ENCODE measurements at regions not wholly inside any gene's neighbourhood (a gene's known extent, or its start where the extent isn't known, plus 50 kb on each side); places are given as distances from the start of the nearest gene placed in this dataset.

DNA sequence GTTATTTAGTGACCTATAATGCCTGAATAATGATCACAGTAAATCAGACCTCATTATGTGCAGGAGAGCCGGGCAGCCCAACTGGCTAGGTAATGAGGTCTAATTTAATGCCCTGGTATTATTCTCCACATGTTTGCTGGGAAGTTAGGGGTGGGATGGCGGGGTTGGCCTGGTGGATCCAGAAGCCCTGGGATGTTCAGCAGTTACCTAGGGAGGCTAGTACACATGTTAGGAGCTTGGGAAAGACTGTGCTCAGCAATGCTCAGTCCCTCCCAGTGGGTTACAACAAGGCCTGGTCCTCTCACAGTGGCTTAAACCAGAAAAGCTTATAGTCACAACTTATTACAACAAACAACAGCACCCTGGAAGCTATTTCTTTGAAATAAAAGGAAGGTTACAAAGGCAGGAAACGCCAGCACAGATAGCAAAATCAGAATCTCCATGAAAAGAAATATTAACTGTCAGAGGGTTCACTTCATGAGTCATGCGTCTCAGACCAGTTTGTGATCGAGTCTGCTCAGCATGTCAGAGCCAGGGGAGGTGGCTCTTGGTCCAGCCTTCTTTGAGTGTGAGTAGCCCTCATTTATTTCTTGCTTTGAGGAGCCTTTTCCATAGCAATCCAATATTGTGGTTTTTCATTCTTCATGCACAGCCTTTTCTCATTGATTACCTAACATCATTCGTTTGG lies 418.6 kb upstream of the NPVF start:
- ChIA-PET CTCF (no interaction called here), POLR2A (no interaction called here), RAD21 (ENCODE audit: low non-redundant PET in 1 of 2, low total read pairs in 2 of 2, uncharacterized antibody in 2 of 2, unreplicated experiment in 2 of 2) (no interaction called here)
- TF ChIP-seq CEBPB (IDR thresholded peaks at IDR 0.05; ENCODE audit: low read depth) (no peak), POLR2AphosphoS5 (IDR thresholded peaks at IDR 0.05; ENCODE audit: low read depth, low read length) (no peak), EZH2phosphoT487 (IDR thresholded peaks at IDR 0.05; ENCODE audit: borderline replicate concordance) (no peak), ELF1 (IDR thresholded peaks at IDR 0.05; ENCODE audit: borderline replicate concordance, low read depth) (no peak), TCF7L2 (IDR thresholded peaks at IDR 0.05; ENCODE audit: borderline replicate concordance, extremely low read depth, insufficient read depth, insufficient read length) (no peak), EGR1 (IDR thresholded peaks at IDR 0.05; ENCODE audit: low read depth) (no peak), SRF (IDR thresholded peaks at IDR 0.05; ENCODE audit: low read depth) (no peak), FOSL1 (IDR thresholded peaks at IDR 0.05; ENCODE audit: low read depth) (no peak), JUND (IDR thresholded peaks at IDR 0.05) (no peak), SIN3A (IDR thresholded peaks at IDR 0.05; ENCODE audit: low read depth) (no peak), POLR2A (IDR thresholded peaks at IDR 0.05; ENCODE audit: borderline replicate concordance, extremely low read depth, insufficient read depth, insufficient read length) (no peak)
- TF ChIP-seq, protein P1, sequence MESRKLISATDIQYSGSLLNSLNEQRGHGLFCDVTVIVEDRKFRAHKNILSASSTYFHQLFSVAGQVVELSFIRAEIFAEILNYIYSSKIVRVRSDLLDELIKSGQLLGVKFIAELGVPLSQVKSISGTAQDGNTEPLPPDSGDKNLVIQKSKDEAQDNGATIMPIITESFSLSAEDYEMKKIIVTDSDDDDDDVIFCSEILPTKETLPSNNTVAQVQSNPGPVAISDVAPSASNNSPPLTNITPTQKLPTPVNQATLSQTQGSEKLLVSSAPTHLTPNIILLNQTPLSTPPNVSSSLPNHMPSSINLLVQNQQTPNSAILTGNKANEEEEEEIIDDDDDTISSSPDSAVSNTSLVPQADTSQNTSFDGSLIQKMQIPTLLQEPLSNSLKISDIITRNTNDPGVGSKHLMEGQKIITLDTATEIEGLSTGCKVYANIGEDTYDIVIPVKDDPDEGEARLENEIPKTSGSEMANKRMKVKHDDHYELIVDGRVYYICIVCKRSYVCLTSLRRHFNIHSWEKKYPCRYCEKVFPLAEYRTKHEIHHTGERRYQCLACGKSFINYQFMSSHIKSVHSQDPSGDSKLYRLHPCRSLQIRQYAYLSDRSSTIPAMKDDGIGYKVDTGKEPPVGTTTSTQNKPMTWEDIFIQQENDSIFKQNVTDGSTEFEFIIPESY (IDR thresholded peaks at IDR 0.05; ENCODE audit: extremely low read depth, insufficient replicate concordance, low read length) = no peak
- TF ChIP-seq, protein P2, sequence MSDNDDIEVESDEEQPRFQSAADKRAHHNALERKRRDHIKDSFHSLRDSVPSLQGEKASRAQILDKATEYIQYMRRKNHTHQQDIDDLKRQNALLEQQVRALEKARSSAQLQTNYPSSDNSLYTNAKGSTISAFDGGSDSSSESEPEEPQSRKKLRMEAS (IDR thresholded peaks at IDR 0.05) = no peak
- BruUV-seq (replicated peaks) = no TSS peak
- ATAC-seq (no peak), DNase-seq (ENCODE audit: low read depth, low spot score) (no peak)
- Histone ChIP-seq H3K9me2 (ENCODE audit: insufficient read depth) (no peaks in the 10 kb centered on the region), H3K36me3 (ENCODE audit: control insufficient read depth in 1 of 2, insufficient read depth in 2 of 2, low read length in 2 of 2) (no peaks in the 10 kb centered on the region), H3K4me2 (ENCODE audit: low read length) (no peak overlapping the region), H3K27me3 (ENCODE audit: insufficient read depth, low read length) (0 out of 2 replicates have a peak, but pooled peaks cover 4% of the 10 kb centered on the region), H3K9me3 (ENCODE audit: control insufficient read depth in 1 of 2, insufficient read depth in 1 of 2, low read depth in 1 of 2, low read length in 2 of 2) (no peaks in the 10 kb centered on the region), H4K20me1 (ENCODE audit: insufficient read depth) (no peaks in the 10 kb centered on the region), H3K79me2 (ENCODE audit: insufficient read depth, low read length) (no peaks in the 10 kb centered on the region), H3K4me1 (ENCODE audit: control insufficient read depth in 1 of 2, insufficient read depth in 2 of 2, low read length in 2 of 2) (no peaks in the 10 kb centered on the region), H3K9ac (ENCODE audit: low read length) (no peak overlapping the region), H3K4me3 (replicated peaks in 1 of 2; ENCODE audit: low read depth in 1 of 2, low read length in 2 of 2) (no peak overlapping the region), H3K27ac (ENCODE audit: low read depth, low read length) (no peak overlapping the region), H2AFZ (ENCODE audit: low read depth, low read length, poor library complexity, severe bottlenecking) (no peak overlapping the region)
- intact Hi-C loops (cut with micrococcal nuclease) = no loop called here

Data from HCT116 (cell line).